Smooth muscle cell (in vitro differentiated cells): ENCODE measurements at regions not wholly inside any gene's neighbourhood (a gene's known extent, or its start where the extent isn't known, plus 50 kb on each side); places are given as distances from the start of the nearest gene placed in this dataset.

Experiments used
- DNase-seq: peaks from one replicate; lab custom pipeline; 2025; ENCODE audit not compliant: unreplicated experiment; lab: John Stamatoyannopoulos, UW
- H2AFZ ChIP-seq: fragments of 200-600 bp; sonication (generic); 2 replicates; pipeline ENCODE4 v1.6.0; 2016; ENCODE audit warnings: antibody characterized with exemption, low read depth, mild to moderate bottlenecking
- H3F3A ChIP-seq: fragments of 200-600 bp; sonication (generic); 2 replicates; pipeline ENCODE4 v1.6.0; 2017; ENCODE audit warnings: antibody characterized with exemption, low read depth
- H3K27ac ChIP-seq: fragments of 200-600 bp; sonication (generic); 2 replicates; pipeline ENCODE4 v1.5.1; 2016; ENCODE audit warnings: low read depth, mild to moderate bottlenecking
- H3K27me3 ChIP-seq: fragments of 200-600 bp; sonication (generic); 2 replicates; pipeline ENCODE4 v1.6.1; 2016; ENCODE audit warnings: low read depth, mild to moderate bottlenecking
- H3K36me3 ChIP-seq: fragments of 200-600 bp; sonication (generic); 2 replicates; pipeline ENCODE4 v1.5.1; 2016; ENCODE audit warnings: low read depth
- H3K4me1 ChIP-seq: fragments of 200-600 bp; sonication (generic); 2 replicates; pipeline ENCODE4 v1.5.1; 2016; ENCODE audit warnings: low read depth
- H3K4me2 ChIP-seq: fragments of 200-600 bp; sonication (generic); 2 replicates; pipeline ENCODE4 v1.6.0; 2016; ENCODE audit warnings: mild to moderate bottlenecking
- H3K4me3 ChIP-seq: fragments of 200-600 bp; sonication (generic); 2 replicates; pipeline ENCODE4 v1.5.1; 2016; ENCODE audit warnings: mild to moderate bottlenecking
- H3K79me2 ChIP-seq: fragments of 200-600 bp; sonication (generic); 2 replicates; pipeline ENCODE4 v1.6.0; 2016; ENCODE audit warnings: low read depth, mild to moderate bottlenecking
- H3K9ac ChIP-seq: fragments of 200-600 bp; sonication (generic); 2 replicates; pipeline ENCODE4 v1.6.0; 2016; ENCODE audit warnings: low read depth
- H3K9me3 ChIP-seq: fragments of 200-600 bp; sonication (generic); replicated peaks from 2 replicates; pipeline ENCODE4 v1.5.1; 2016; ENCODE audit warnings: low read depth
- H4K20me1 ChIP-seq: fragments of 200-600 bp; sonication (generic); 2 replicates; pipeline ENCODE4 v1.6.0; 2016; ENCODE audit warnings: low read depth
- CTCF ChIP-seq: fragments of 200-600 bp; sonication (generic); IDR thresholded peaks from 2 replicates; pipeline ENCODE4 v1.5.1; 2017; ENCODE audit warnings: borderline replicate concordance, mild to moderate bottlenecking, antibody characterized with exemption; ENCODE audit not compliant: insufficient read depth, poor library complexity, severe bottlenecking
- WGBS: methylation state at CpG from one replicate; pipeline ENCODE4 v1.1.7; 2016; ENCODE audit warnings: low lambda C conversion rate; 5-methylcytosine and 5-hydroxymethylcytosine counted together

- H3K36me3 ChIP-seq, result no peaks in the 10 kb centered on the region
- no peak overlapping the region for H3K4me3 ChIP-seq
- H3K9me3 ChIP-seq, result no peaks in the 10 kb centered on the region
- no peak overlapping the region for H2AFZ ChIP-seq
- H3K9ac ChIP-seq, result no peak overlapping the region
- H3K4me2 ChIP-seq, result no peak overlapping the region
- no peaks in the 10 kb centered on the region for H3F3A ChIP-seq
- WGBS, result 69% methylated on average over 10 of the region's 10 CpGs
- no peak for DNase-seq
- H3K79me2 ChIP-seq, result no peaks in the 10 kb centered on the region
- H4K20me1 ChIP-seq, result no peaks in the 10 kb centered on the region
- H3K4me1 ChIP-seq, result no peaks in the 10 kb centered on the region
- no peaks in the 10 kb centered on the region for H3K27me3 ChIP-seq
- H3K27ac ChIP-seq, result no peak overlapping the region
- TF ChIP-seq CTCF, result no peak
Observed at GRCh38 chr12:127761880-127762279, 505.1 kb upstream of the TMEM132C start.

- H4K20me1 ChIP-seq, result no peaks in the 10 kb centered on the region
- H3K9ac ChIP-seq, result no peak overlapping the region
- no peak overlapping the region for H3K4me3 ChIP-seq
- H3K4me1 ChIP-seq, result no peaks in the 10 kb centered on the region
- TF ChIP-seq CTCF, result no peak
- no peaks in the 10 kb centered on the region for H3K79me2 ChIP-seq
- H3K9me3 ChIP-seq, result no peaks in the 10 kb centered on the region
- WGBS, result 86% methylated on average over 1 of the region's 1 CpG
- H3K27me3 ChIP-seq, result peaks cover 11% of the 10 kb centered on the region
- H2AFZ ChIP-seq, result no peak overlapping the region
- H3K27ac ChIP-seq, result no peak overlapping the region
- DNase-seq, result no peak
- H3K36me3 ChIP-seq, result no peaks in the 10 kb centered on the region
- no peaks in the 10 kb centered on the region for H3F3A ChIP-seq
- H3K4me2 ChIP-seq, result no peak overlapping the region
Observed at GRCh38 chr12:127767656-127768055, 499.3 kb upstream of the TMEM132C start.

GRCh38 chr12:127770118-127770517 lies 496.9 kb upstream of the TMEM132C start:
- Histone ChIP-seq H3K36me3 (no peaks in the 10 kb centered on the region), H2AFZ (no peak overlapping the region), H3K4me3 (no peak overlapping the region), H3K4me2 (no peak overlapping the region), H3K79me2 (no peaks in the 10 kb centered on the region), H3K27ac (no peak overlapping the region), H4K20me1 (no peaks in the 10 kb centered on the region), H3K9me3 (no peaks in the 10 kb centered on the region), H3K27me3 (peaks cover 14% of the 10 kb centered on the region), H3F3A (no peaks in the 10 kb centered on the region), H3K4me1 (no peaks in the 10 kb centered on the region), H3K9ac (no peak overlapping the region)
- no peak for DNase-seq
- WGBS, result 79% methylated on average over 8 of the region's 8 CpGs
- TF ChIP-seq CTCF, result no peak

GRCh38 chr12:127771546-127771945 lies 495.4 kb upstream of the TMEM132C start:
- H3K79me2 ChIP-seq, result no peaks in the 10 kb centered on the region
- no peaks in the 10 kb centered on the region for H3K9me3 ChIP-seq
- no peaks in the 10 kb centered on the region for H3K4me1 ChIP-seq
- no peak overlapping the region for H3K9ac ChIP-seq
- no peaks in the 10 kb centered on the region for H3K36me3 ChIP-seq
- no peak overlapping the region for H3K27ac ChIP-seq
- H3K4me2 ChIP-seq, result no peak overlapping the region
- no peak overlapping the region for H2AFZ ChIP-seq
- WGBS, result 71% methylated on average over 3 of the region's 3 CpGs
- DNase-seq, result no peak
- no peak overlapping the region for H3K4me3 ChIP-seq
- no peak for TF ChIP-seq CTCF
- H3K27me3 ChIP-seq, result peaks cover 14% of the 10 kb centered on the region
- no peaks in the 10 kb centered on the region for H3F3A ChIP-seq
- no peaks in the 10 kb centered on the region for H4K20me1 ChIP-seq
